HG02943 (cell line): ENCODE measurements at regions not wholly inside any gene's neighbourhood (a gene's known extent, or its start where the extent isn't known, plus 50 kb on each side); places are given as distances from the start of the nearest gene placed in this dataset.

ENCODE experiments used
- ATAC-seq: cut with Tn5 transposase; IDR thresholded peaks from one replicate; pipeline ENCODE4 v1.9.1; 2021; ENCODE audit warnings: mild to moderate bottlenecking, low read depth, moderate library complexity; ENCODE audit not compliant: unreplicated experiment

- no peak for ATAC-seq
Measured at GRCh38 chr3:157752956-157753786, 250.0 kb upstream of the VEPH1 start.

GRCh38 chr3:157752554-157752953, 249.3 kb upstream of the VEPH1 start:
- ATAC-seq = no peak

- ATAC-seq = no peak
Measured at GRCh38 chr3:157751386-157751785, 248.2 kb upstream of the VEPH1 start.

GRCh38 chr3:157746391-157746790, 243.2 kb upstream of the VEPH1 start:
- ATAC-seq = no peak

GRCh38 chr3:157741607-157742006, 238.4 kb upstream of the VEPH1 start:
- ATAC-seq = no peak

- ATAC-seq = no peak
Measured at GRCh38 chr3:157738441-157738840, 235.2 kb upstream of the VEPH1 start.

DNA sequence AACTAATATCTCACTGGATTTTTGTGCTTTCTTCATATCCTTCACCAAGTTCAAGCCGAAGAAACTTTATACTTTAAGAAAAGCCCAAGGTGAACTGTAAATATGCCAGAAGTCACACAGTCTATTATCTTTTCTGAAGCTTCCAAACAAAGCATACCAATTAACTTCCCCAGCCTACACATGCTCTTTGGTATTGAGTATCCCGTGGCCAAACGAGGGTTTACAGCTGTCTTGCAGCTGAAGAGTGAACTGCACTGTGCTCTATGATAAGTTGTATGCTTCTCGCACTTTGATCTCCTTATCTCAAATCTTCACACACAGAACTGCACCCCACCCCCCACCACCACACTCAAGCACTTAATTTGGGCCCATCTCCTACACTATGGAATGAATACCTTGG, 215.6 kb upstream of the VEPH1 start:
- ATAC-seq = no peak

DNA sequence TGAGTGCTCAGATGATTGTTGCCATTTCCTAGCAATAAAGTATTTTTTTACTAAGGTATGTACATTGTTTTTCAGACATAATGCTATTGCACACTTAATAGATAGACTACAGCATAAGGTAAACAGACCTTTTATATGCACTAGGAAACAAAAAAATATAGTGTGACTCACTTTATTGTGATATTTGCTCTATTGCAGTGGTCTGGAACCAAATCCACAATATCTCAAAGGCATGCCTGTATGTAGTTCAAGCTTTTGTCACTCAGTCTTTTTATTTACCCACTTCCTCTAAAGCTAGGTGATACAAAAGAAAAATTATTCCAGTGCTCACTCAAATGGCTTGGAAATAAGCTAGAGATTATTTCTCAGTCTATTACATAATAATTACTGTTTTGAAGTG, 209.9 kb upstream of the VEPH1 start:
- no peak for ATAC-seq

DNA sequence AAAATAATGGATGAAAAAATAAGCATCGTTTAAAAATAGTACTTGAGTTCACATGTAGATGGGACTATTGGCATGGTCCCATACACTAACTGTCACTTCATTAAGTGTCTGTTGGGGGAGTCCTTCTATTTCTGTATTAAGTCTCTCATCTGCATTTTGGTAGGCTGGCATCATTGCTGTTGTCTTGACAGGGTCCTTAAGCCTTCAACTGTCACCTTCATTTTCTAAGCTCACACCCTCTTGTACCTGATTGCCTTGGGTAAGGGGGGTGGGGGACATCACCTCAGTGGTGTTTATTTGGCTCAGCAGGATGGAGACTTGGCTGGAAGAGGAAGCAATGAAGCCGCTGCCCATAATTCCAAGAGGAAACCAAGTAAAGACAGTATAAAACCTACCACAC, 202.0 kb upstream of the VEPH1 start:
- no peak for ATAC-seq

- no peak for ATAC-seq
Measured at GRCh38 chr3:157700405-157700804, 197.2 kb upstream of the VEPH1 start.

DNA sequence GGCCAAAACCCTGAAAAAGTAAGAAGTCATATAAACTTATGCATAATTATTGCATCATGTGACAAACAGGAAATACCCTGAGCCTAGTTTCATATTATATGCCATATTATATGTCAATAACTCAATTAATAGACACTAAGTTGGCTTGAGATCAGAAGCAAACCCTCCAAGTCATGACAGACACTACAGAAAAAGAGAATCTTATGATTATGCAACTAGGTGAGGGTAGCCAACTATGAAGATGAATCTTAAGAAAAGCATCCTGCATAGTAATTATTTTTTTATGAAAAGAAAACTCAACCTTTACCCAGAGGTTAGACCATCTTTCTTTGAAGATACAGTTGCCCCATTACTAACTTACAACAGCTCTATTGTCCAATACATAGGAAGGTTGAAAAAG, 192.4 kb upstream of the VEPH1 start:
- ATAC-seq = no peak

- ATAC-seq = no peak
Measured at GRCh38 chr3:157695103-157695502, 191.9 kb upstream of the VEPH1 start.

DNA sequence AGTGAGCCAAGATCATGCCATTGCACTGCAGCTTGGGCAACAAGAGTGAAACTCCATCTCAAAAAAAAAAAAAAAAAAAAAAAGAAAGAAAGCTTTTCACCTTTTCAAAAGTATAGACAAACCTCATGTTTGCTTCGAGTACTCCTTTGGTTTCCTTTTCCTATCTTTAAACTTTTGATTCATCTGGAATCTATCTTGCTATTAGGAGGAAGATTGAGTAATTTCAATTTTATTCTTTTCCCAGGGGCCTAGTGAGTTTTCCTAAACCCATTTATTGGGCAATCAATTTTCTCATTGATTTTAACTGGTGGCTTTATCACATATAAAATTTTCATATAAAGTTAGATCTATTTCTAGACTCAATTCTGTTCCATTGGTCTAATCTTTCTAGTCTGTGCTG, 190.5 kb upstream of the VEPH1 start:
- ATAC-seq = no peak

DNA sequence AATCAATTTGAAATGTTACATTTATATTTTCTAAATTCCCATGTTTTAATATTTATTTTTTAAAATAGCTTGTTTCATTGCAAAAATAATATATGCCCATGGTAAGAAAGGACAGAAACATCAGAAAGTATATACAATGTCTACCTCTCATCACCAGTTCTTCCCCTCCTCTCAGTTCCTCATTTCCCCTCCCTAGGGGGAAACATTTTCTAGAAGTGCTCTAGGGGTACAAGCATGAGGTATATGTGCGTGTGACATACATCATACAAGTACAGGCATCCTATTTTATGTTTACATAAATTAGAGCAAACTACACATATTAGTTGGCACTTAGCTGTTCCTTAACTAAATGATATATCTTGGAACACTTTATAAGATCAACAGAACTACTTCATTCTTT, 189.3 kb upstream of the VEPH1 start:
- ATAC-seq = no peak

- ATAC-seq = no peak
Measured at GRCh38 chr3:157683668-157684067, 180.5 kb upstream of the VEPH1 start.

- no peak for ATAC-seq
Measured at GRCh38 chr3:157672061-157672460, 168.8 kb upstream of the VEPH1 start.

DNA sequence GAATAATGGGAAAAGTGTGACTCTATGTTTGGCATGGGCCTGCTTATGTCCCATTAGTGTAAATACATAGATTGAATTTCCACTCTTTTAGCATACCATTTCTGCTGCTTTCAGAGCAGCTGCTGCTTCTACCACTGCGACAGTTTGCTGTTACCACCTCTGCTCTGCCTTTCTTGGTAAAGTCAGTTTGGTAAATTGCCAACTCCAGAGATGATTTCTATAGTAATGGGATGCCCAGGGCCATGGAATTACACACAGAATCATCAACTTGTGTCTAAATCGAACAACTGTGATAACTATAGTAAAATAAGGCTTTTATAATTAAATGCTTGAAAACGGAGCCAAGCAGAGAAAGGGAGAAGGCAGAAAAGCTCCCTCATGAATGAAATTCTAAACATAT, 168.4 kb upstream of the VEPH1 start:
- ATAC-seq = no peak

DNA sequence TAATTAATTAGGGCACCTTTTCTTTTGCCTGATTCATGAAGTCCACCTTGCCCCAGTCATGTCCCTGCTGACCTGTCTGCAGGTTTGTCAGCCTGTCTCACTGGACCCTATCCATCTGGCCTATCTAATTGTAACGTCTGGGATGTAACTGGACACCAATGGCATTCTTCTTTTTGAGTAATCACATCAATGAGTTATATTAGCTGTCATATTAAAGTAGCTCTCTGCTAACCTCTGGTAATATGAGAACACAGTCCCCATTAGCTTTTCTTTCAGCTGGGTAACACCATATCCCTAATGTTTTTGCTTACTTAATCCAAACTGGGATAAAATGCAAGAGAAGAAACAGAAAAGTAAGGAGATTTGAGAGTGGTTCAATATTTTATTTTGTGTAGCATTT, 166.2 kb upstream of the VEPH1 start:
- no peak for ATAC-seq

DNA sequence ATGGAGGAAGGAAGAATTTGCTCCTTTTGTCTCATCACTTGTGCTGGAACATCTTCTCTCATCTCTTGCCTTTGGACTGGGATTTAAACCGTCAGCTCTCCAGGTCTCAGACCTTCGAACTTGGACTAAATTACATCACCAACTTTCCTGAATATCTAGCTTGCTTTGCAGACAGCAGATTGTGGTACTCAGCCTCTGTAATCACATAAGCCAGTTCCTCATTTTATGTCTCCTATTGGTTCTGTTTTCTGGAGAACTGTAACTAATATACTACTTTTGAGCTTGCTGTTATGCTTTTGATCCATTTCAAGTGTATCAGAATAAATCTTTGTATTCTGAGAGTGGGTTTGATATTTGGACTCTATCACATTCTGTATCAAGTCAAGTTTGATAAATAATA, 164.3 kb upstream of the VEPH1 start:
- no peak for ATAC-seq

DNA sequence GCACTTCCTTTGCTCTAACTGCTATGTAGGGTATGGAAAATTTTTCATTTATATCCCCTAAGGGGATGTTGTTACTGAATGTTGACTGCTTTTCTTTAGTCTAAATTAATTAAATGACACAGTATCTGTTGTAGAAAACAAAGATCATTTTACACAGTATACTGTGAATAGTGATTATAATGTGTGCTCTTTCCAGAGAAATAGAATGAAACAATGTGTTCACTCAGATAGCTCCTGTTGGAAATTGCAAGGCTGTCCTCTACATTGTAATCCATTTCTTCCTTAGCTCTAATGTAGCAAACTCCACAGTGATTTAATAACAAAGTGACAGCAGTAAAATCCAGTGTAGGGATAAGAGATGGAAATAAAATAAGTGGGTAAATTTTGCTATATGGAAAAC, 159.0 kb upstream of the VEPH1 start:
- ATAC-seq = no peak

DNA sequence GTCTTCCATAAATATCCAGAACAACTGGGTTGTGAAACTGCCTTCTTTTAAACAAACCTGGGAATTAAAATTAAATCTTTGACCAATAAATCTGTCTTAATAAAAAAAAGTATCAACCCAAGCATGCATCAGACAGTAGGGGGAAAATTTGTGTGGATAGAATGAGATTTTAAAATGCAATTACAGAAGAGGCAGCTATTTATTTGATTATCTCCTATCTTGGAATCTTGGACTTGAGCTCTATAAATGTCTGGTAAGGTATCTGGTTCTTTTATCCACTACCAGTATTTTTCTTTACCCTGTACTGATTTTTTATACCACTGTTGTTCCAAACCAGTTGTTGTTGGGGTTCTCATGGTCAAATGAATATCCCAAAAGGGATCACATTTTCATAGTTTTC, 157.6 kb upstream of the VEPH1 start:
- ATAC-seq = no peak

DNA sequence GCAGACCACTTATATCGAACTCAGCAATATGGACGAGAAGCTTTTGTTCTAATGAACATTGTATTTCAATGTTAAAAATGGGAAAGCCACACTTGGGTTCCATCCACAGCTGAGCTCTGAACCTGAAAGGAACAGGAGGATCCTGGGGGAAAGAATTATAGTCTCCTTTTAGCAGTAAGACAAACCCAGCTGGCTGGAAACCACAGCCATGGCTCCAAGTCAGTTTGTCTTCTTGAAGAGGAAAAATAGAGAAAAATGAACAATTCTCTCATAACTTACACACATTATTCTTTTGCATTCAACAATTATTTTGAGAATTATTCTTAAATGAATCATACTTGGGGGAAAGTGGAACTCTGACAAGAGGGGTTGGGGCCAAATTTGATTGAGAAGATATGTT, 149.2 kb upstream of the VEPH1 start:
- ATAC-seq = no peak

DNA sequence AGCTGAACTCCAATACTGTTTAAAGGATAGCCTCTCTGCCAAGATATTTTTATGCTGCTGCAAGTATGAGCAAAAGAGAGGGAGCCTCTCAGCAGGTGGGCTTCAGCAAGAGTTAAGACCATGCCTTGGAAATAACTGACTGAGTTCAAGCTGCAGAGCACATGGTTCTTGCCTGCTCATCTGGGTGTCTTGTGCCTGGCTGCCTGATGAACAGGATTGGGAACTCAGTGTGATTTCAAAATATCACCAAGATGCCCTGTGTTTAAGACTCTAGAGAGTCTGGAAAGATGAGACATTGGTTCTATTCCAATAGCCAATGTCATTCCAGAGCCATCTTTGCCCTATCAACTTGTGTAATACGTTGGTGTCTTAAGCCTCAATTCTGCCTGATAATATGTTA, 147.5 kb upstream of the VEPH1 start:
- no peak for ATAC-seq
